ENCODE measurements at regions not wholly inside any gene's neighbourhood (a gene's known extent, or its start where the extent isn't known, plus 50 kb on each side); places are given as distances from the start of the nearest gene placed in this dataset.

DNA sequence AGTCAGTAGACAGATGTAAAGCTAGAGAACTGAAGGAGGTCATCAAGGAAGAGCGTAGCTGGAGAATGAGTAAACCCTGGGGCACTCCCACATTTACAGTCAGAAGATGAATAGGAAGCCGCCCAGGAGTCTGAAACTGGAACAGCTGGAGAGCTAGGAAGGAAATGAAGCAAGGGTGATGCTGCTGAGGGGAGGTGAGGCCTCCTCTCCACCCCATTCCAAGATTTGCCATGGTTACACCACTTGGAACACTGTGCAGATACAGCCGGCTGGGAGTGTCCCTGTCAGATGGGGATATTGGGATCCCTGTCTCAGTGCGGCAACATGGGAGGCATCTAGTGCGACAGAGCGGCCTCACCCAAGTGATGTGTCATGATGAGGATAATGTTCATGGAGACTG lies 51.8 kb upstream of the GPI start:
- H3K9me3 ChIP-seq (ENCODE audit: insufficient read depth, low read length): no peaks in the 10 kb centered on the region
- no peak overlapping the region for H3K4me3 ChIP-seq (ENCODE audit: insufficient read depth, low read length, poor library complexity, severe bottlenecking)
- H3K79me2 ChIP-seq (ENCODE audit: insufficient read depth, low read length): no peaks in the 10 kb centered on the region
- H3K4me2 ChIP-seq (ENCODE audit: low read depth, low read length, poor library complexity, severe bottlenecking): no peak overlapping the region
- TF ChIP-seq, protein P1, sequence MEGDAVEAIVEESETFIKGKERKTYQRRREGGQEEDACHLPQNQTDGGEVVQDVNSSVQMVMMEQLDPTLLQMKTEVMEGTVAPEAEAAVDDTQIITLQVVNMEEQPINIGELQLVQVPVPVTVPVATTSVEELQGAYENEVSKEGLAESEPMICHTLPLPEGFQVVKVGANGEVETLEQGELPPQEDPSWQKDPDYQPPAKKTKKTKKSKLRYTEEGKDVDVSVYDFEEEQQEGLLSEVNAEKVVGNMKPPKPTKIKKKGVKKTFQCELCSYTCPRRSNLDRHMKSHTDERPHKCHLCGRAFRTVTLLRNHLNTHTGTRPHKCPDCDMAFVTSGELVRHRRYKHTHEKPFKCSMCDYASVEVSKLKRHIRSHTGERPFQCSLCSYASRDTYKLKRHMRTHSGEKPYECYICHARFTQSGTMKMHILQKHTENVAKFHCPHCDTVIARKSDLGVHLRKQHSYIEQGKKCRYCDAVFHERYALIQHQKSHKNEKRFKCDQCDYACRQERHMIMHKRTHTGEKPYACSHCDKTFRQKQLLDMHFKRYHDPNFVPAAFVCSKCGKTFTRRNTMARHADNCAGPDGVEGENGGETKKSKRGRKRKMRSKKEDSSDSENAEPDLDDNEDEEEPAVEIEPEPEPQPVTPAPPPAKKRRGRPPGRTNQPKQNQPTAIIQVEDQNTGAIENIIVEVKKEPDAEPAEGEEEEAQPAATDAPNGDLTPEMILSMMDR (IDR thresholded peaks at IDR 0.05; ENCODE audit: insufficient read depth, low read length, poor library complexity, severe bottlenecking): no peak
- no peak for TF ChIP-seq EZH2phosphoT487 (conservative IDR thresholded peaks at IDR 0.05; ENCODE audit: low read length)
- no peaks in the 10 kb centered on the region for H3K27me3 ChIP-seq (ENCODE audit: low read length)
- H4K20me1 ChIP-seq (ENCODE audit: low read depth, low read length): no peaks in the 10 kb centered on the region
- H3K9ac ChIP-seq (ENCODE audit: low read length): no peak overlapping the region
- H2AFZ ChIP-seq (ENCODE audit: low read depth, low read length, severe bottlenecking): no peak overlapping the region
- H3K27ac ChIP-seq (ENCODE audit: low read depth, low read length): no peak overlapping the region
- no peaks in the 10 kb centered on the region for H3K9me2 ChIP-seq (replicated peaks; ENCODE audit: insufficient read depth, low read length)
- H3F3A ChIP-seq (ENCODE audit: insufficient read depth): peaks cover 3% of the 10 kb centered on the region; the same call in 1 of the 2 replicates
- H3K36me3 ChIP-seq (ENCODE audit: low read length): 0 out of 2 replicates have a peak, but pooled peaks cover 2% of the 10 kb centered on the region

DNA sequence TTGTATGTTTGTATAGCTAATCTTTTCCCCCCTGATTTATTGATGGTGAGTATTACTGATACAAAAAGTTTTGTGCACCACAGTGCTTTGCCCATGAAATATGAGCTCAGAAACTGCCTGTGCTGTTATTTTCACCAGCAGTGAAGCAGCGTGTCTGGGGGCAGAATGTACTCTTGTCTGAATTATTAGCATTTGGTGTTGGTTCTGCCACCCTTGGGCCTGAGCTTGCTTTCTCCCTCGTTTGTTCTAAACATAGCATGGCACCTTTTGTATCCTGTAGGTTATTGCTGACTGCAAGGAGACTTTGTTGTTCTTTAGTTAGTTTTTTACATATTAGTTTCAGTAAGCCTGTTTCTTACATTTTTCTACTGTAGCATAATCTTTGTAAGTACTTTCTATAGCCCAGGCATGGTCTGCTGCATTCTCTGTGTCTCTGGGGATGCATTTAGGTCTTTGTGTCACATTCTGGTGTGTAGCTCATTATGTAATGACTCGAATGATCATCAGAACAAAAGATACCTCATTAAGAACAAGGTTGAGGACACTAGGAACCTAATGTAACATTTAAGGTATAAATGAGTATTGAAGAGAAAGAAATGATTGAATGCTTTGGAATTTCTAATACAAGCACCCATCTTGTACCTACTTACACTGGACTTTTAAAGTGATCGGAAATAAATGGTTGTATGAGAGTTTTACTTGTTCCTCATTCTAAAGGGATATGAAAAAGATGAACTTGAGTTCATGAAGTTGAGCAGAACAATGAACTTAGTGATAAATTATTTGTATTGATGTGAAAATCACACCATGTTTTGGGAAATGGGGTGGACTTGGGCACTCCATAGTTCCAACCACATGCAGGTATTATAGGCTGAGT lies 50.3 kb upstream of the GPI start:
- H3K27me3 ChIP-seq (ENCODE audit: low read length): no peaks in the 10 kb centered on the region
- no peaks in the 10 kb centered on the region for H3K9me3 ChIP-seq (ENCODE audit: insufficient read depth, low read length)
- no peak for TF ChIP-seq EZH2phosphoT487 (conservative IDR thresholded peaks at IDR 0.05; ENCODE audit: low read length)
- TF ChIP-seq, protein P1 (IDR thresholded peaks at IDR 0.05; ENCODE audit: insufficient read depth, low read length, poor library complexity, severe bottlenecking): no peak
- H3K79me2 ChIP-seq (ENCODE audit: insufficient read depth, low read length): no peaks in the 10 kb centered on the region
- no peaks in the 10 kb centered on the region for H3F3A ChIP-seq (ENCODE audit: insufficient read depth)
- H3K36me3 ChIP-seq (ENCODE audit: low read length): no peaks in the 10 kb centered on the region
- no peak overlapping the region for H3K9ac ChIP-seq (ENCODE audit: low read length)
- H3K4me3 ChIP-seq (ENCODE audit: insufficient read depth, low read length, poor library complexity, severe bottlenecking): no peak overlapping the region
- no peak overlapping the region for H2AFZ ChIP-seq (ENCODE audit: low read depth, low read length, severe bottlenecking)
- H3K27ac ChIP-seq (ENCODE audit: low read depth, low read length): no peak overlapping the region
- no peaks in the 10 kb centered on the region for H3K9me2 ChIP-seq (replicated peaks; ENCODE audit: insufficient read depth, low read length)
- H4K20me1 ChIP-seq (ENCODE audit: low read depth, low read length): no peaks in the 10 kb centered on the region
- no peak overlapping the region for H3K4me2 ChIP-seq (ENCODE audit: low read depth, low read length, poor library complexity, severe bottlenecking)
